ENCODE measurements at regions not wholly inside any gene's neighbourhood (a gene's known extent, or its start where the extent isn't known, plus 50 kb on each side); places are given as distances from the start of the nearest gene placed in this dataset.
"Not testable (repeated sequence)": the region's sequence is repeated elsewhere in the genome, so short reads cannot be mapped to it uniquely, and the experiment has no call there.

DNA sequence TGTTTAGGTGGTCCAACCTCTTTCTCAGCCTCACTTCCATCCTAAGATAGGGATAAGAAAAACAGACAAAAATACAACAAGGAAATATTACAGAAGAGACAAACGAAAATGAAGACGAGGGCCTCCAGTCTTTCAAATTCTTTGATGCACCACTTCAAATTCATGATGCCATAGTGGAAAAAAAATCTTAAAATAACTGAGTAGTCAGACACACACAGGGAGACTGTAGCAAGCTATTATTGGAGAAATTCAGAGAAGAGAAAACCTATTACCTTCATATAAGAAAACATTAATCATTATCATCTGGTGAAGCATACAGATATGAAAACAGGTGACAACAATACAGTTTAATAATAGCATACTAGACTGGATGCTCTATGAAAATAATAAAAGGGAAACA, 548.2 kb downstream of the KCTD12 start:
- no peak for DNase-seq

DNA sequence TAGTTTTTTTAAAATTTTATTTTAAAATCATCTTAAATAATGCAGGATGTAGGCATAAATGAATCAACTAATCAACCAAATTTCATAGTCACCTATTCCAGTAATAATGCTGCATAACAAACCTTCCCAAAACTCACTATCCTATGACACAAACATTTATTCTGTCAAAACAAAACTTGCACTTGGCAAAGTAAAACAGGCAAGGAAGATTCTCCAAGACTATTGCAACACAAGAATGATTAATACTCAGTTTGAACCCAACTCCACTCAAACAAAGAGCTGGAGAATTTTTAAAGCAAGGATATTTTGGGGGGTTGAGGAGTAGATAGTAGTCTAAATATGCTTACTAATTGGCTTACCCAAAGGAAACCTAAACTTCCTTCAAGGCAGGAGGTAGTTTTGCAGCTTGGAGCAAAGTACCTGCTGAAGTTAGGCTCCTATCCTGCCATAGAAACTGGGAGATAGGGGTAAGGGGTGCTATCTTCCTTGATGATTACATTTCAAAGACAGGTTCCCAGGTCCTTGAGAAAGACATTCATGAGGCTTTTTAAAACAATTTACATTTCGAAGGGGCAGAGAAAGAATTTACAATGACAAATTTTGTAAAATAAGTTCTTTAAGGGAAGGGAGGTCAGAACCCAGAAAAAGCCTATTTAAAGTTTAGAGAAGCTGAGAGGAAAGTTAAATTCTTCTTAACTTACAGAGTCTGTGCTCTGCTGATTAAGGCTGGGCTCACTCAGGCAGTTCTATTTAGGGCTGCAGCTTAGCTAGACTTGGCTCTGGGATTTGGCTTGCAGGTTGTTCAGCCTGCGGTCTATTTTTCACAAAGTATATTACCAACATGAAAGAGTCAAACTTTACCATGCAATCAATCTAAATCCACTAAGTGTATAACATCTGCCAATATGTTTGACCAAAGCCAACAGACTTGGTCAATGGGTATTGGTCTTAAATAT, 549.0 kb downstream of the KCTD12 start:
- no peak for DNase-seq

DNA sequence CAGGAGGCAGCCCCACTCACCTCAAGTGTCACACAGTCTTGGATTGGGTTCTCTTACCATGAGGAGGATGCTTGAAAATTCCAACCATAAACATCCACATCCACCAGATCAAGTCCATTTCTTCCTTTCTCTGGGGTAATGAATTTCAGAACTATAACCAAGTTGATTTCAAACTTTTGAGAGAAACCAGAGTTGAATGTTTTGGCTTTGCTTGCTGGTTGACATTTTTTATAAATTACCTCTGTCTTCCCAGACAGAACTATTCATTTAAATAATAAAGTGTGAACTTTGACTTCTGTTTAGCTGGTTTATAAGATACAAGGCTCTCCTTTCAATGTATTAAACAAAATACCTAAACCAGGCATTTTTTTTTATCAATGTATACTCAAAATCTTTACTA, 550.7 kb downstream of the KCTD12 start:
- DNase-seq: no peak

DNA sequence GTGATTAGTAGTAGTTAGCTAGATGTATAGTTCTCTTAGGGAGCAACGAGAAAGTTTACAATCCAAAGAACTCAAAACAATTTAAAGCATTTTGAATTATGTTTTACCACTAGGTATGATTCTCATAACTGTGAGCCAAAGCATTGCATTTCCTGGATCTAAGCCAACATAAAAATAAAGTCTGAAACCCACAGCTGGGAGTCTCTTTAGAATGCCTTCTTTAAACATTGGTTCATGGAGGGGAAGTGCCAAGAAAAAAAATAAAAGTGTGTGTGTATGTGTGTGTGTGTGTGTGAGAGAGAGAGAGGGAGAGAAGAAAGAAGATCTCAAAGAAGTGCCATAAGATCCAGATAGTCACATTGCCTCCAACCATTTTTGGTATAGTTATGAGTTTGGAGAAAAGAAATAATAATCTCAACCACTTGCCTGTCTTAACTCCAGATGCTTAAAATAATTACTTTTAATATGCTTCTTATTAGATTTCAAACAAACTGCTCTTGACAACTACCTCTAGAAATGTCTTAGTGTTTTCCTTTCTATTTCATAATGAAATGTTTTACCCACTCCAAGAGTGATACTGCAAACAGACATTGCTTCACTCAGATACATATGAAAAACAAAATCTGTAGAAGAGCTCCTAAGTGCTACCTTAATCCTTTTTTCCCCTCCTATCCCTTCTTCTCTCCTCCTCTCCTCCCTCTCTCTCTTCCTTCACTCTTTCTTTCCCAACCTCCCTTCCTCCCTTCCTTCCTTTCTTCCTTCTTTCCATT, 554.1 kb downstream of the KCTD12 start:
- DNase-seq: peak; percentile 8

DNA sequence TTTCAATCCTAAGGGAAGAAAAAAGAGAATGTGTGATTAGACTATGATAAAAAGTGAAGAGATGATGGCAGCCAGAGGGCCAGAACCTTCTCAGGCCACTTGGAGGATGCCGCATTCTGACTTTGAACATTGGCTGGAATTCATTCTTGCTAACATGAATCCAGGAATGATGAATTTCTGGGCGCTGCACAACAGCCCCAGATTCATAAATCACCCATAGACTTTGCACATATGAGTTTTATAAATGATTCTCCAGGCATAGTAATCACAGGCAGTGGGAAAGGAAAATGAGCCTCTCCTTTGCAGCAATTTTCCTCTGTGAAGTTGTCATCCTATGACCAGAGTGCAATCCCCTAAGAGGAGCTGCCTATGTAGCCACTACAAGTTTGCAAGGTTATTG, 555.4 kb downstream of the KCTD12 start:
- peak; percentile 13 for DNase-seq

DNA sequence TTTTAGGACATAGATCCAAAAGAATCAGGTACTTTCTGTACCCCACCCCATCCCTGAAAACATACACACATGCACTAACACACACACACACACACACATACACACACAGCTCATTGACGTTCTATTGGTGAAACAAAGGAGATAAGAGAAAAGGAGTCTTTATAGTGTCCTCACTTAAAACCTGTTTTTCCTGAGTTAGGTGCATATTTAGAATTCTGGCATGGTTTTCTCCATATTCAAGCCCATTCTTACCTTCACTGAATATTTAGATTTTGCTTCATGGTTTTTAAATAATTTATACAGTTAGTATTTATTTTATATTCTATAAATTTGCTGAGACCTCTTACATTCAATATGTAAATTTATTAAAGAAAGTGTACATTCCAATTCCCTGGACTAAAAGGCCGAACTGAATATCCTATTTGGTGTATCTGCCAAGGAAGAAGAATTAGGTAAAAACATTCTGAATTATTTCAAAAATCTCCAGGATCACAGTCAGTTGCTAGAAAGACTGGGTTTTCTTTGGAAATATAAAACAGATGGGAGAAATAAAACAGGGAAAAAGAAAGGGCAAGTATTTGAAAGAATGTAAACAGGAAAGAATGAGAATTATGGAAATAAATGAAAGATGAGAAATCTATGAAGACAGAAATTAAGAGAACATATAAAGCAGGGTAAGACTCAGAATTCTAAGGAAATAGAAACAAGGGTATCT, 556.2 kb downstream of the KCTD12 start:
- peak; percentile 24 for DNase-seq

DNA sequence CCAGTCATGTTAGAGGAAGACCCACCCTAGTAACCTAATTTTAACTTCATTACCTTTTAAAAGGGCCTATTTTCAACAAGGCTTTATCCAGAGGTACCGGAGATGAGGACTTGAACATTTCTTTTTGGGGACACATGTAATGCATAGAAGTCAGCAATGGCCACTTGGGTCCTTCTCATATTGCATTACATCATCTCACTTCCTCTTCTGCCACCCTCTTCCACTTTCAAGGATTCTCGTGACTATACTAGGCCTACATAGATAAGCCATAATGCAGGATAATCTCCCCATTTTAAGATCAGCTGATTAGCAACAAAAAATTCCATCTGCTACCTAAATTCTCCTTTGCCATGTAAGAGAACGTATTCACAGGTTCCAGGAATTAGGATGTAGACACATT, 557.2 kb downstream of the KCTD12 start:
- DNase-seq: no peak

DNA sequence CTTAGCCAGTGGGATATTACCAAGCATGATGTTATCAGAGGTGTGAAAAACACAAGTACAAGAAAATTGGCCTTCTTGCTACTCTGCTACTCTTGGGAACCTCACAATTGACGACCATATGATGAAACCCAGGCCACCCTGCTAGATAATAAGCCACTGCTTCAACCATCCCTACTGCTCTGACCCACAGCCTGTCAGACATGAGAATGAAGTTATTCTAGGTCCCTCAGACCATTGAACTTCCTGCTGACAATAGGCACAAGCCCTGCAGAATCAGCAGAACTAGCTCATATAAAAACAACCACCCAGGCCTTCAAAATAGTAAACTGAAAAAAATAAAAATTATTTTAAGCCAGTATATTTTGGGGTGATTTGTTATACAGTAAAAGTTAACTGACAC, 559.9 kb downstream of the KCTD12 start:
- no peak for DNase-seq

DNA sequence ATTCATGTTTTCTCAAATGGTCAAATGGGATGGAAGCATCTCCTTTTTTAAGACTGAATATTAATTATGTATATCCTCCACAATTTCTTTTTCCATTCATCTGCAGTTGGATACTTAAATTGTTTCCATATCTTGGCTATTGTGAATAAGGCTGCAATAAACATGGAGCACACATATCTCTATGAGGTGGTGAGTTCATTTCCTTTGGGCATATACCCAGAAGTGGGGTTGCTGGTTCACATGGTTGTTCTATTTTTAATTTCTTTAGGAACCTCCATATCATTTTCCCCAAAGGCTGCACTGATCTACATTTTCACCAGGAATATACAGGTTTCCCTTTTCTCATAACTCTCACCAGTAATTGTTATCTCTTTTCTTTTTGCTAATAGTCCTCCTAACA, 566.3 kb downstream of the KCTD12 start:
- DNase-seq: no peak

DNA sequence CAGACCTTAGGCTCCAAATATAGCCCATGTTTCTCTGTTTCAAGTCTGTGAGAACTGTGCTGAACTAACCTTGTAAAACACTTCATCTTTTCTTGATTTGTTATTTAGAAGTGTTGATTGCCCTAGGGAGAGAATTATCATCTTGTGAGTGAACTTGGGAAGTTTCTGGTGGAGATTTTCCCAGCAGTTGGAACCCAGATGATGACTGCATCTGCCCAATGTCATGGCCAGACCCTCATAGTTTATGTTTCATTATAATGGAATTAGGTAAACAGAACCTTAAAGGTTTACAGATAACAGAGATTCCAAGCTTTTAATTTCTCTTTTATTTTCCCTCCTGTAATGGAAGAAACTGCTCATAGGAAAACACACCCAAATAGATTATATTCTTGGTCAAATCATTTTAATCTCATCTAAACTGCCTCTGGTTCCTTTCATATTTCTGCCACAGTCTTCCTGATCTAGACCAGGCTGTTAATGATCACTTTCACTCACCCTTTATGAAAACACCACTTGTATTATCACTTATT, 569.1 kb downstream of the KCTD12 start:
- no peak for DNase-seq

DNA sequence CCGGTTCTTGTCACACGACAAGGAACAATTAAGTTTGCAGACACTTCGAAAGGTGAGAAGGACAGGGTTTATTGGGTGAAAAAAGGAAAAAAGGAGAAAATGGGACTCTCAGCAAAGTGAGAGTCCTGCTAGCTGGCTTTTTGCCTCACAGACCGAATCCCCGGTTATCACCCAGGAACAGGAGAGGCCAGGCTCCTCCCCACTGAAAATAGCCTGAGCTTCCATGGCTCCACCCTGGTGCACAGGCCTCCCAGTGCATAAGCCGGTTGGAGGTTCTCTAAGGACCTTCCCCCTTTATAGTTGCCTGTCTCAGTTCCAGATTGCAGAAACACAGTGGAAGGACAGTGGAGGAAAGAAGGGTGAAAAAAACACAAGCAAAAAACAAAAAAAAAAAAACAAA, 571.7 kb downstream of the KCTD12 start:
- no peak for DNase-seq

DNA sequence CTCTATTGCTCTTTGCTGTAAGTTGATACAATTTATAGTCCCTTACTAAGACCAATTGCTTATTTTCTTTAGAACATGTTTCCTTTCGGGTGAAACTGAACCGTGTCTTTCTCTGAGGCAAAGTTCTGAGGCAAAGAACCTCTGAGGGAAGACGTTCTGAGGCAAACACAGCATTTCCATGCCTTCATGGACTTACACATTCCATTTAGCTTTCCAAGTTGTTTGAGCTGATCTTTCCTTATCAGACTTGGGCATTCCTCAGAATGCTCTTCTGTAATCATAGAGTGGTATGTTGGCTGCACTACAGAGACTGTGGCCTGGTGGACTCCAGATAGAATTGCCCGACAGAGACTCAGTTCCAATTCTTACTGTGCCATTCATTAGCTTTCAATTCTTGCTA, 579.1 kb downstream of the KCTD12 start:
- no peak for DNase-seq

DNA sequence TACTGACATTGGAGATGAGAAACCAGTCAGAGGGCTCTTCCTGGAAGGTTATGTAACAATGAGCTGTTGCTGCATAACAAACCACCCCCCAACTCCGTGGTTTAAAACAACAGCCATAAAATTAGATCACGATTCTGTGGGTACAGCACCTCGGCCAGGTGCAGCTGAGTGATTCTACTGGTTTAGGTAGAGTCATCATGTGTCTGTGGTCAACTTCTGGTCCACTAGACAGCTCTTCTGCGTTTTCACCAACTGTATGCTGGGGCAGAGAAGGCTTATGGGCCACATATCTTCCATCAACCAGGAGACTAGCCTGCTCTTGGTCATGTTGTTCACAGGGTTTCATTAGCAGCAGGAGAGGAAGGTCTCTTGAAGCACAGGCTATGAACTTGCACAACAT, 585.5 kb downstream of the KCTD12 start:
- no peak for DNase-seq

DNA sequence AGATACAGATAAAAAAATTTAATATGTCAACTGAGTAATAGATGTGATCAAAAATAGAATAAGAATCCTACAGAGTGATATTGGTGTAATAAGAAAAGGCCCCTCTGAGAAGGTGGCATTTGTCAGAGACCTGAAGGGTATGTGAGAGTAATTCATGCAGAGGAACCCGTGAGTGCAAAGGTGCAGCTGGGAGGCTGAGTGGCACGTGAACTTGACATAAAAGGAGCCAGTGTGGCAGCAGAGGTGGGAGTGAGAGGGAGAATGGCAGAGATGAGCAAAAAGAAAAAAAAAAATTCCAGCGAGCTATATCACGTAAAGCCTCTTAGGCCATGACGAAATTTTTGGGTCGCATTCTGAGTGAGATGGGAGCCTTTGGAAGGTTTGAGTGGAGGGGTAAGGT, 588.9 kb downstream of the KCTD12 start:
- no peak for DNase-seq

DNA sequence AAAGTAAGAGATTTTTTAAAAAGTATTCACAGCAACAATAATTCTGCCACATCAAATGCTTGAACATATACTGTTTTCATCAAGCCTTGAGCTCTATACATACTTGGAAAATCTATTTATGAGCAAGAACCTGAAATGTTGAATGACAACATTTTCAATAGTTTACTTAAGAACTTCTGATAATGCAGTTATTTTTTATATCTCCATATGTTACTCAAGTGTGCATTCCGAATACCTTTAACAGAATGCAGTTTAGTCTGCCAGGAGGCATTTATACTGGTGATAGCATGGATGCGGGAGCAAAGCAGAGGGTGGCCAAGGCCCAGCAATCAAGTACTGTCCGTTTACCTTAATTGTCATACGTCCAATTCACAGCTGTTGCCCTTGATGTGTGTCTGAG, 589.5 kb downstream of the KCTD12 start:
- no peak for DNase-seq

DNA sequence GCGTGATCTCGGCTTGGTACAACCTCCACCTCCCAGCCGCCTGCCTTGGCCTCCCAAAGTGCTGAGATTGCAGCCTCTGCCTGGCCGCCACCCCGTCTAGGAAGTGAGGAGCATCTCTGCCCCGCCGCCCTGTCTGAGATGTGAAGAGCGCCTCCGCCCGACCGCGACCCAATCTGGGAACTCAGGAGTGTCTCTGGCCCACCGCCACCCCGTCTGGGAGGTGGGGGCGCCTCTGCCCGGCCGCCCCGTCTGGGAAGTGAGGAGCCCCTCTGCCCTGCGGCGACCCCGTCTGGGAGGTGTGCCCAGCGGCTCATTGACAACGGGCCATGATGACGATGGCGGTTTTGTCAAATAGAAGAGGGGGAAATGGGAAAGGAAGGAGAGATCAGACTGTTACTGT, 591.2 kb downstream of the KCTD12 start:
- not testable (repeated sequence) for DNase-seq

DNA sequence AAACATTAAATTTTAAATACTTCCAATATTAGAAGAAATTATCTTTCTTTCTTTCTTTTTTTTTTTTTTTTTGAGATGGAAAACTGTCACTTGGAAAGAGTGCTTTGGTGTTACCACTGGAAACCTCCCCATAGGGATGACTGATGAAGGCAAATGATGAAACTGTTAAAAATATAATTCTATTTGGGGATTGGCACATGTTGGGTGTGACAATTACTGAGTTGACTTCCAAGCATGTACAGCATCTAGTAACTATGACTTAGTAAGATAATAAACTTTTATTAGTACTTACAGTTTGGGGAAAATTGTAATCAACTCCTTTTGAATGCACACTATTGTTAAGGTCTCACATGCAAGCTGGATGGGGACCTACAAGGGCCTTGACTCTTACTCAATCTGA, 592.5 kb downstream of the KCTD12 start:
- no peak for DNase-seq

DNA sequence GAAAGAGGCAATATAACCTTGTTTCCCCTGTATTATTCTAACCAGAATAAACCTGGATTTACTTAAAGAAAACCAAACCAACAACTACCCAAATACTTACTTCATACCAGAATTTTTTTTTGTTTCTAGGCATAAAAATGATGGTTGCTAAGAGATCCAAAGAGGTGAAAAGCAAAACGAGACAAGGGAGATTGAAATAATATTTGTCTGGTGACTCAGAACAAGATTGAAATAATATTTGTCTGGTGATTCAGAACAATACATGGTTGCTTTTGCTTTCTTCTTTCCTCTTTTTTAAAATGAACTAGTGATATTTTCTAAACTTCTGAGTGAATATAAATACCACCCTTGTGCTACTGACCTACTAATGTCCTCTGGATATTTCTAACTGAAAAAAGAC, 592.9 kb downstream of the KCTD12 start:
- DNase-seq: no peak

DNA sequence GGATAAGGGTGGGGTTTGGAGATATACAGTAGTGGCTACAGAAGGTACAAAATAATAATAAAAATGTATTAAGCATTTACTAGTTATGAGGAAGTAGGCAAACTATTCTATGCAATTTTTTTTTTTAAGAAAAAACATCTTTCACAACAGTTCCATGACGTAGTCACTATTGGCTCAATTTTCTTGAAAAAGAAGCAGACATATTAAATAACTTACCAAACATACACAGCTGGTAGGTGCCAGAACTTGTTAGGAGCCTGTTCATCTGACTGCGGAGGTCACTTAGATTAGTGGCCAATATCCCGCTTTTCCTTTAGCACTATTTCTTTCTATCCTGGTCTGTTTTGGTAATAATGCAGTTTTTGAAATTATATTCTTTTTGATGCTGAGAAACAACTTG, 593.5 kb downstream of the KCTD12 start:
- DNase-seq: no peak

DNA sequence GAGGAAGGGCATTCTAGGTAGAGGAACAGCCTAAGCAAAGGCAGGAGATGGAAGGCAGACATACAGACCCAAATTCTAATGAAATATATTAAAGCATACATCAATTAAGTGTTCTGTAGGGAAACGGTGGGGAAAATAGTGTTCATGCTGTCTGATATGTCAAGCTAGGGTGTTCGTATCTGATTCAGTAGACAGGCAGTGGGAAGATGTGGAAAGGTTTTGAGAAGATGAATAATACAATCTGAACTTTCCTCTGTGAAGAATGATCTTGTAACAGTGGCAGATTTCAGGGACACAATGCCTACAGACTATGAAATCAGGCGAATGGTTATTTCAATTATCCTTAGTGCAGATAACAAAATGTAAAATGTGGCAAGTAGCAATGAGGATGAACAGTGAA, 594.2 kb downstream of the KCTD12 start:
- DNase-seq: no peak

DNA sequence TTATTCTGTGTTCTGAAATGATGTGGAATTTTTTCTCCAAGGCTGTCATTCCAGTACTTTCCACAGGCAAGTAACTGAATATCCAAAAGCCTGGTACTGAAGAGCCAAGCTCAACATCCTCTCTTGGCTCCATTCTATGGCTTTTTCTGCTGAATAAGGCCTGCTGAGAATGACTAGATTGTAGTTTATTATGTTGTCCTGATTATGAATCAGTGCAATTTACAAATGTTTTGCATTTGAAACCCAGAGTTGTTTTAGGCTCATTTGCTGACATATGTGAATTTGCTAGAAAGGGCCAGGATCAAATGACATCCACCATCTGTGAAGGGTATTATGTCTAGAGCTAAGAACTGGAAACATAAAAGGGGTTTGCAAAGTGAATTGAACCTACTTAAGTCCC, 596.6 kb downstream of the KCTD12 start:
- DNase-seq: no peak

DNA sequence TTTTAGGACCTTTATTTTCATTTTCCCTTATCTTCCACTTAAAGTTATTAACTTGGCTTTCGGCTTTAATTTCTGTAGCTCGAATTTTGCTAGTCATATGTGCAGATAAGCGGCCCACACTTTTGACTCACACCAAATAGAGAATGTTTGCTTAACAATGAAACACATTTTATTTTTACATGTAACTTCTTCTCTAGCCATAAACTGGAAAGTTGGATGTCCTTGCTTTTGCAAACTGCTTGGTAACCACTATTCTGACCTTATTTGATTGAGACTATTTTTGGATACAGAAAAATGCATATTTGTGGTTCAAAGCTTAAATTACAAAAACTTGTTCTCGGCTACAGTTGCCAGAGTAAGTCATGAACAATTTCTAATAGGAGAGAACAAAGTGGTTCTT, 600.0 kb downstream of the KCTD12 start:
- DNase-seq: peak; percentile 5

DNA sequence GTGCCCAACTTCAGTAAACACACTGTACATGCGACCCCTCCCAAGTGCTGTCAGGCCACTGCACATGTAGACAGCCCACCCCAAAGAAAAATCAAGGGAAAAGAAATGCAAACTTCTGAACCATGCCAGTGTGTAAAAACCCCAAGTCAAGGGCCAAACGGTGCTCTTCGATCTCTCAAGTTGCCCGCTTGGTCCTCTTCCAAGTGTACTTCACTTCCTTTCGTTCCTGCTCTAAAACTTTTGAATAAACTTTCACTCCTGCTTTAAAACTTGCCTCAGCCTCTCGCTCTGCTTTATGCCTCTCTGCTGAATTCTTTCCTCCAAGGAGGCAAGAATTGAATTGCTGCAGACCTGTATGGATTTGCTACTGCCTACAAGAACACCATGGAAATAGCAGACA, 600.7 kb downstream of the KCTD12 start:
- no peak for DNase-seq
